ENCODE measurements at regions not wholly inside any gene's neighbourhood (a gene's known extent, or its start where the extent isn't known, plus 50 kb on each side); places are given as distances from the start of the nearest gene placed in this dataset.

DNA sequence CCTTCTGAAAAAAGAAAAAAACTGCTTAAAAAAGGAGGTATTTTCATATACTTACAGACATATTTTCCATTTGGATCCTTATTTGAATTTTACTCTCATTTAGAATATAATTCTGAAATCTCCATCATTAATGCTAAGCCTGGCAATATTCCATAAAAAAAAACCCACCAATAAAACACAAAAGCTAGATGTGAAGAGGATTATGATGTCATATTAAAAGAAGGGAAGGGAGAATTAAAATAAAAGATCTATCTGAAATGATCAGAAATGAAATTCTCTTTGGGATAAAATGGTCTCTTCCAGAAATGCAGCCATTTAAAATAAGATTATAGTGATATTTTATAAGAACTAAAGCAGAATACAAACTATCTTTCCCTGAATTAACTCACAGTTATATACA is 206.7 kb upstream of the CAMK1G start:
- DNase-seq (ENCODE audit: low read depth in 2 of 3, low spot score in 2 of 3), result no peak

DNA sequence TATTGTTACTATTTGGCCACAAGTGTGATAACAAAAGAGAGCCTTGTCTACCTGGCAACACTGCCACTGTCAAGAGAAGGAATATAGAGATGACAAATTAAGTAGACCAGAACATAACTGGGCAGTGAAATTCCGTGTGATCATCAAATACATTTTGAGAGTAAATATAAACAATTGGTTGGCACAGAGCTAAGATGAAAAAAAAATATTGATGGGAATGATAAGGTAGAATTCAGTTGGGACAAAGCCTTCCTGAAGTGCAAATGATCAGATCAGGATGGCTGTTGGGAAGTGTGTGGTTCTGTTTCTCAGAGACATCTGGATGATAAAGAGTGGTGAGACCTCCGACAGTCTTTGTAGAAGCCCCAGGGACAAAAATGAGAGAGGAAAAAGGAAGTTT is 205.5 kb upstream of the CAMK1G start:
- DNase-seq (ENCODE audit: low read depth in 2 of 3, low spot score in 2 of 3), result no peak

DNA sequence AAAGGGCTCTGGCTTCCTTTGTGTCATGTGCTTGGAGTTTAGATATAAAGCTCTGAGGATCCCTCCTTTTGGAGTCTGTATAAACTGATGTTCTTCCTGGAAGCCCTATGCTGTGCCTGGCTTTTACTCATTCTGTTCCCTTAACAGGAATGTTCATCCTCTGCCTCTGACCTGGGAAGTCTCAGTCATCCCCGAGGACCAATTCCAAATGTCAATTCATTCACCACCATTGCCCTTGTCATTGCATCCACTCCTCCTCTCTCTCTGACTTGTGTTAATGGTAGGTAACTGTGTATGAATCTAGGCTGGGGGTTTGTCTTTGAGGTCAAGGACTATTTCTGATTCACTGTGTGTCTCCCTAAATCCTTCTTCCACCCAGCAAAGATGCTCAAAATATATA is 204.2 kb upstream of the CAMK1G start:
- DNase-seq (ENCODE audit: low read depth in 2 of 3, low spot score in 2 of 3), result no peak

DNA sequence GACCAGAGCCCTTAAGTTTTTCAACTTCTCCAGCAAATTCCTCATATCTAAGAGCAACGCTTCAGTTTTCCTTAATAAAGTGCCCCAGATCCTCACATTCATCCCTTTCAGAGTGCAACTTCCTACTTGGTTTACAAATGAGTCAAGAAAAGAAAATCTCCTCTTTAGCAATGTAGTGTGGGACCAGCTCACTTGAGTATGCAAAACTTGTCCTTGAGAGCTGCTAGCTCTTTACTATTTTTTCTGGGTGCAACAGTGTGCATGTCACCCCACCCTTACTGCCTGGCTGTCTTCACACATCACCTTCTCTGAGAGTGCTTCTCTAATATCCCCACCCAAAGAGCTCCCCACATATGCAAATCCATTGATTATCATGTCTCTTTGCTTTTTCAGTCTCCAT is 203.1 kb upstream of the CAMK1G start:
- no peak for DNase-seq (ENCODE audit: low read depth in 2 of 3, low spot score in 2 of 3)

DNA sequence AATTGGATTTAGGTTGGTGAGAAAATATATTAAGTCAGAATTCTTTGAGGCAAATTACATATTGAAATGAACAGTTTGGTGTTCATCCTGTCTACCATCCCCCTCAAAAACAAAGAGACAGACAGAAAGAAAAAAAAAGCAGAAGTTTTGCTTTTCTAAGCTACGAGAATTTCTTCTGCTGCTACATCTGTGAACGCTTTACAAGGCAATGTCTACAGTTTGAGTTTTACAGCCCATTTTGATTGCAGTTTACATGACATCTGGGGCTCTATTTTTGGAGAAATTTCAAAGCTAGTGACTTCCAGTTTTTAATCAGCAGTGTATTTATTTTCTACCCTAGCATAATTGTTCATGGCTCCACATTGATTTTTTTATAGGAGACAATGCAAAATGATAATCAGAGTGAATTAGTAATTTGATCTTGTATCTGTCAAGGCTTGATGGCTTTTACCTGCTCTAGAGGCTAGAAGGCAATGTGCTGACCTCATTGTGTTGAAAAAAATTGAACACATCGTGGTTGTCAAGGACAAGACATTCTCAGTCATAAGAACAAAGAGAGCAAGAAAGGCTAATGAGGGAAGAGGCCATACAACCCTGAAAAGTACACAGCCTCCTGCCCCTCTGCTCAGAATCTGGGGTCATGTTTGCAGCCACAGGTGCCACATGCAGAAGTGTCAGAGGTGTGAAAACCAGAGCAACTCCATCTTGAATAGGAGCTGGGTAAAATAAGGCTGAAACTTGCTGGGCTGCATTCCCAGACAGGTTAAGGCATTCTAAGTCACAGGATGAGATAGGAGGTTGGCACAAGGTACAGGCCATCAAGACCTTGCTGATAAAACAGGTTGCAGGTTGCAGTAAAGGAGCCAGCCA is 201.0 kb upstream of the CAMK1G start:
- DNase-seq (ENCODE audit: low read depth in 2 of 3, low spot score in 2 of 3), result peak in 1 of 3 donors; percentile 50

DNA sequence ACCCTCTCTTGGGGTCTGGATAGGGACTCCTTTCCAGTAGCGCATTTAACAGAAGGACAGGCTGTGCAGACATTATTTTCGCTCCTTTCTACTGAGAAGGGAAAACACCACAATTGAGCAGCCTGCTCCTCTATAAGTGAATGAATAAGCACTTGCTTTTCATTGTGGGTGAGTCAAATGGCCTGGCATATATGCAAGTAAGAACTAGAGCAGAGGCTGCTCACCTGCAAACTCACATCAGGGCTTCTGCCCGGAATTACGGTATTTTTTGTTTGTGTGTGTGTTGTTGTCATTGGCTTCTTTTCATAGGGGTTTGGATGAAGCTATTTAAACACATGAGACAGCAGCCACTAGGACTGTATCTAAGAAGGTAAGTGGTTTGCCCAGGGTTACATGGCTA is 200.1 kb upstream of the CAMK1G start:
- DNase-seq (ENCODE audit: low read depth in 2 of 3, low spot score in 2 of 3), result no peak

DNA sequence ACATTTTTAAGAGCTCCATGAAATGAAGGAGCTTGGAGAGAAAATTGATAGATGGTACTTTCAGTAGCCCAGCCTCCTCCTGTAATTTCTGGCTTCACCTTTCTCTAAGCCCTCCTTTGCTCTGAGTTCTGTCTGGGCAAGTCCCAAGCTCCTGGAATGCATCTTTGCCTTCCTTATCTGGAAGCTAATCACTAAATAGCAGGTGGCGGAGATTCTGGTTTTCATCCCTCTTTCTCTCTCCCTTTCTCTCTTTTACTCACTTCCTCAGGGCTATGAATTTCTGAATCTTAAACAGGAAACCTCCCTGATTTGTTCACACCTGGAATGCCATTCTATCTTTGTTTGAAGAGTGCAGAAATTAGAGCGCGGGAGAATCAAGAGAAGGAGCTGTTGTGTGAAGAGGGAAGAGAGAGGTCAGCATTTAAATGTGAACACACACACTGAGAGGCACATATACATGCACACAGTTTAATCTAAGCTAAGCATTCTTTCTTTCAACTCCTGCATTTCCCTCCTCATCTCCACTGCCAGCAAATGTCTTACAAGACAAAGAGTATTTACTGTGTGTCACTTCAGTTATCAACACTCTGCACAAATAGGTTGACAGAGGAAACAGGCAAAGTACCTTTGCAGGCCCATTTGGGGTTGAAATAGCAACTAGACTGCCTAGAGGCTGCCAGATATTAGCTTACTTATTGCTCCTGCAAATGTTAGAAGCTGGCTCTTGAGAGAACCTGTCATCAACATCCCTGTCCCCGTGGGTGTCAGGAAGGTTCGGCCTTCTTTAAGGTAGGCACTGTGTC is 199.4 kb upstream of the CAMK1G start:
- DNase-seq (ENCODE audit: low read depth in 2 of 3, low spot score in 2 of 3), result no peak

DNA sequence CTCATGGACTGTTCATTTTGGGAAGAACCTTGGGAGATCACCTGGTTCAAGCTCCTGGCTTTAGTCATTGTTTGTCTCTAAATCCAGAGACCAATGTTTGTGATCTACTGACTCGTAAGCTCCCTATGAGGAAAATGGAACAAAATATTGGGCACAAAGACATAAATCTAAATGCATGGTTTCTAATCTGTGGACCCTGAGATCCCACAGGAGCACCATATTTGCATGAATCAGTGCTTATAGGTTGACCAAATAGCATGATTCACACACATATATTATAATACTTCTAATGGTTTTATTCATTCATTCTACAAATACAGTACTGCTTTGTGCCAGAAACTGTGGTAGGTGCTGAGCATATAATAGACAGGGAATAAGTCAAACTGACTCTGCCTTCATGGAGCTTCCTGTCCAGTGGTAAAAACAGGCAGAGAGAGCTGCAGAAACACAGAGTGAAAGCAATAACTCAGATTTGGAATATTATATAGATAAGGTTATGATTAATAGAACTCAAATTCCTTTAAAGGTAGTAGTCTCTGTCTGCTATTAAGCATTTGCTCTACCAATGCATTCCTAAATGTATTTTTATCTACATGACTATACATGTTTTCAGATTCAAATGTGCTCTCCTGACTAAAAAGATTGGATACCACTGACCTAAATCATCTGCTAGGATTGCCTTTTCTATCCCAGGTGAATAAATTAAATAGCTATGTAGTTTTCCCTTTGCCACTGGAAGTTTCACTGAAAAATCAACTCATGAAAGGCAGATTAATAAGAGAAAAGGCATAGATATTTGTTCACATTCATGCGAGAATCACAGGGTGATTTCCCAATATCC is 198.6 kb upstream of the CAMK1G start:
- no peak for DNase-seq (ENCODE audit: low read depth in 2 of 3, low spot score in 2 of 3)

DNA sequence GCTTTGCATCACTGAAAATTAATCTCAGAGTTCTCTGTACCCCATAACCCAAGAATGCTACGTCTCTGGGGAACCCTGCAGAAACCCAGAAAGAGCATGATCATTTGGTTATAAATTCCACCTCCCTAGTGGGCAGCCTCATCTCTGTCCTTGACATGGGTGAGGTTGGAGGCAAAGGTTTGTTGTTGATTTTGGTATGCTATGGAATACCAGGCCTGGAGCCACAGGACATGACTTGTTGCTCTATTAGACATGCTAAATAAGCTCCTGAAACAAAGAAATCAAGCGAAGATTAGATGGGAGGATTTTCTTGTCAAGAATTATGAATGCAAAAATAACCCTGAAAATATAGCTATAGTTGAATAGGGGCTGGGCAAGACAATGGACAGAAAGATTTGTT is 197.4 kb upstream of the CAMK1G start:
- DNase-seq (ENCODE audit: low read depth in 2 of 3, low spot score in 2 of 3), result no peak

DNA sequence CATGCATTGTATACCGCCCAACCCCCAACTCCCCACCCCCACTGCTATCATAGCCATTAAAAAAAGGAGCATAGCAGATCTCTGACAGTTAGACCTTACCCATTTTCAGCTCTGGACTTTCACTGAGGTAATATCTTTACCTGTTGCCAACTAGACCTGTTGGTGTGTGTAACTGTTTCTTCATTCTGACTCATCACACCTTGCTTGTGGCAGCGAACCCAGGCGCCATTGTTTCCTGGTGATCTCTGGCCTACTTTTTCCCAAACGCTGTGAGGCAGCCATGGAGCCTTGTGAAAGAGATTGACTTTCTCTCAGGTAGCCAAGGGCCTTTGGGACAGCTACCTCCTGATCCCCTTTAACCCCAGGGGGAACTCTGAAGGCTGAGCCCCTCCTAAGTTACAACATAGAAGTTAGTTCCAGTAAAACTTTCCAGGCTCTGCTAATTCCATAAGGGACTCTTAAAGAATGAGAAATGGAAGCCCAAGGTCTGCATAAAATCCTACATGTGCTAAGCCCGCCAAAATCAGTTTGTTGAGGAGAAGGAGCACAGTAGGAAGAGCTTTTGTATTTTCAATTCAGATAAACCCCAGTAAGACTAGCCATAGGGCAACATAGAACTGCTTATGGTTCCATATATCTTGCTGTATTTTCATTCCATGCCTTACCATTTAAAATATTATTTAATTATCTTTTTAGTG is 196.1 kb upstream of the CAMK1G start:
- DNase-seq (ENCODE audit: low read depth in 2 of 3, low spot score in 2 of 3), result no peak

DNA sequence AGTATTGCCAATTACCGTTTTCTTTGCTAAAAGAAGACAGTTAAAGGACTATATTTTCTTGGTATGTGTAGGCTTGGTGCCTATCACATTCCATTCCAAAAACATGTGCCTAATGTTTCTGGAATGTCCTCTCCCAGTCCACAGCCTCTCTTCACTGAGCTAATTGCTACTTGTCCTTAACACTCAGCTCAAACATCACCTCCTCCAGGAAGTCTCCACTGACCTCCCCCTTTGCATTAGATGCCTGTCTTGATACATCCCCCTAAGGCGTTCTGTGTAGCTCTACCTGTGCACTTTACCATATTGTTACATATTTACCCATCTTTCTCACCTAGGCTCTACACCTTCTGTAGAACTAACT is 195.6 kb upstream of the CAMK1G start:
- no peak for DNase-seq (ENCODE audit: low read depth in 2 of 3, low spot score in 2 of 3)

DNA sequence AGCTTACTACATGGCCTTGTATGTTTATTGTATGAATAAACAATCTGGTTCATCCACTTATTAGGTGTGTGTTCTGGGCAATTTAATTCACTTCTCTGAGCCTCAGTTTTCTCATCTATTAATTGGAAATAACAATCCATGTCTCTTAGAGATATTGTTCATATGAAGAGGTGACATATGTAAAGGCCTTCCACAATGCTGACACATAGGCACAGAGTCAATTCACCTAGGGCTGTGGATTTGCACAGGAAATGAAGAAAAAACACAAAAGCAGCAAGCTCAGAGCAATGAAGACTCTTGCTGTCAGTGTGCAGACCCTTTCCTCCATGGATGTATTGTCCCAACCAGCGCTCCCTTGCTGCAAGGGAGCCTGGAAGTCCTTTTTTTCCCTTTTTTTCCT is 195.2 kb upstream of the CAMK1G start:
- DNase-seq (ENCODE audit: low read depth in 2 of 3, low spot score in 2 of 3), result no peak

DNA sequence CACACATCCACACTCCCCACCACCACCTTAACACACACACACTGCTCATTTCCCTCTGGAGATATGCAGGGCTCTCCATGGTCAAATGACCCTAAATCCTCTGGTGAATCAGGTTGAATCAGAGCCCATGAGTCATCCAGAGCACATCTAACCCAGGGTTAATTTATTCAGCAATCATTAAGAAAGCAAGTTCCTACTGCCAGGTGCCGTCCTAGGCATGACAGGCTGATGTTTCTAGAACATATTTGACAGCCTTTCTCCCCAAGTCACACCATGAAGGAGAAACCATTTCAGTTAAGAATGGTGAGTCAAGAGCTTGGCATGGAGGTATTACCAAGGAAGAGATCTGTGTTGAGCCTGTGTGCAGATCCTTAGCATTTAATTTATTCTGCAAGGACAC is 194.3 kb upstream of the CAMK1G start:
- DNase-seq (ENCODE audit: low read depth in 2 of 3, low spot score in 2 of 3), result no peak

DNA sequence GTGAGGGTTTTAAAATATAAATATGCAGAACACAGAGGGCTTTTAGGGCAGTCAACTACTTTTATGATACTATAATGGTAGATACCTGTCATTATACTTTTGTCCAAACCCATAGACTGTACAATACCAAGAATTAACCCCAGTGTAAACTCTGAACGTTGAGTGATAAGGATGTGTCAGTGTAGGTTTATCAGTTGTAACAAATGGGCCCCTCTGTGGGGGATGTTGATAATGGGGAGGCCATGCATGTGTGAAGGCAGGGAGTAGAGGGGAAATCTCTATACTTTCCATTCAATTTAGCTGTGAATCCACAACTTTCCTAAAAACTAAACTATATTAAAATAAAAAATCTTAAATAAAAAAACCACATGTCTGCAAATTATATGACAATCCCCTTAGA is 193.5 kb upstream of the CAMK1G start:
- DNase-seq (ENCODE audit: low read depth in 2 of 3, low spot score in 2 of 3), result no peak

DNA sequence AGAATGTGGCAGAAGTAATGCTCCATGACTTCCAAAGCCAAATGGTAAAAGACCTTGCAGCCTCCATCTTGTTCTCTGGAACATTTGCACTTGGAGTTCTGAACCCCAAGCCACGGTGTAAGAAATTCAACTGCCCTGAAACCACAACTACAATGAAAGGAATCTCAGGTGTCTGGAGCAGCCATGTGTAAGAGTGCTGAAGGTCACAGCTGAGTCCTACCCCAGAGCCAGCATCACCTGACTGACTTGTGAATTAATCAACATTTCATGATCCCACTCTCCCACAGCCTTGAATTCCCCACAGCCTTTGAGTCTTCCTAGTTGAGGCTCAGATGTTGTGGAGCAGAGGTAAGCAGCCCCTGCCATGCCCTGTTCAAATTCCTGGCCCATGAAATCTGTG is 192.8 kb upstream of the CAMK1G start:
- no peak for DNase-seq (ENCODE audit: low read depth in 2 of 3, low spot score in 2 of 3)

DNA sequence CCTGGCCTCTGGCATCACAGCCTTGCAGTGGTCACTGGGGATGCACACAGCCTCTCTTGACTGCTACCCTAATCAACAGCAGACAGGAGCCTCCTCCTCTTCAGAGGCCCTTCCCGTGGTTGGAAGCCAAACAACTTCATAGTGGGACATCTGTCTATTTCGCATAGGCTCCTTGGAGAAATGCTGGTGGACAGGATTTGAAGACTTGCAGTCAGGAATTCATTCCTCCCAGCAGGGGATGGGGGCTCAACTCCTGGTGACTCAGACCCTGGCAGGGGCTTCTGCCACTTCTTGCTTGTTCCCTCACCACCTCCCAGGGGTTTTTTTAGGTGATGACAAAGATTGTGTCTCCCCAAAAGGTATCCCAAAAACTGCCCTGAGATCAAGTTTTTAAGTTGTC is 191.7 kb upstream of the CAMK1G start:
- DNase-seq (ENCODE audit: low read depth in 2 of 3, low spot score in 2 of 3), result no peak

DNA sequence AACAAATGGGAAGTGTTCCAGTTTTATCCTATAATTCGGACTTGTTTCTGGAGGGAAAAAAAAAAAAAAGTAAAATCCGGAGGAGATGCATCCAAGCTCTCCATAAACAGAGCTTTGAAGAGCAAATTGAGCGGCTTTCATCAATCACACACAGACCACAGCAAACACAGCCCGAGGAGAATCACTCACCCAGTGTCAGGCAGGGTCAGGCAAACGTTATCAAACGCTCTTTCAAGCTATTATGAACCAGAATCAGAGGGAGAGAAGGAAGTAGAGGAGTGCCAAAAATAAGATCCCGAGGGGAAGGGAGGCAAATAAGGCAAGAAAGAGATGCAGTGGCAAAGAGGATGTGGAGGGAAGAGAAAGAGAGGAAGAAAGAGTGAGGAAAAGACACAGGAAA is 188.3 kb upstream of the CAMK1G start:
- DNase-seq (ENCODE audit: low read depth in 2 of 3, low spot score in 2 of 3), result no peak

DNA sequence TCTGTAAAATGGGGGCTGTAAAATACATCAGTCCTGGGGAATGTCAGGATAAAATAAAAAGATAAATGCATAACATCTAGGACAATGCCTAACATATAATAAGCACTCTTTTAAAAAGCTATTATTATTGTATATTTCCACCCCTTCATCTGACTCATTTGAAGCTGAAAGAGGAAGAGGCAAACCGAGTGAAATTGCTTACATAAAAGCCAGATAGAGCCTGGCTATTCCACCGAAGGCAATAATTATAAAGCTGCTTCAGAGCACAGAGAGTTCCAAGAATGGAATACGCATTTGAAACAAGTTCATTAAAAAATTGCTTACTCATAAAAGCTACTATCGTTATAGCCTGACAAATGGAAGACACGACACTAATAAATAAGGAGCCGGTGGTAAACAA is 186.1 kb upstream of the CAMK1G start:
- DNase-seq (ENCODE audit: low read depth in 2 of 3, low spot score in 2 of 3), result peak in 1 of 3 donors; percentile 44

DNA sequence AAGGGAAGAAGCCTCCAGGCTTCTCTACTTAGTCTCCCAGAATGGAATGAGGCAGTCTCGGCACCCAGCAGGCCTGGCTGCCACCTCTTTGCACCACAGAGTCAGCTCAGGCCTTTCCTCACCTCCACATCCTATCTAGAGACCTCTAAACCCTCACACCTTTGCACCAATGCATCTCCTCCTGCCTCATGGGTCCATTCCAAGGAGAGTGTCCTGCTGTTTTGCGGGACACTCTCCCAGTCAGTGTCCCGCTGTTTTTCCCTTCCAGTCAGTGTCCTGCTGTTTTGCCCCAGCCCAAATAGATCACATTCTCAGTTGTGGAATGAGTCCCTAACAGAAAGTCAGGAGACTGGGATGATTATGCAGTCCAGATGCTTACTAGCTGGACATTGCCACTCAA is 185.6 kb upstream of the CAMK1G start:
- no peak for DNase-seq (ENCODE audit: low read depth in 2 of 3, low spot score in 2 of 3)

DNA sequence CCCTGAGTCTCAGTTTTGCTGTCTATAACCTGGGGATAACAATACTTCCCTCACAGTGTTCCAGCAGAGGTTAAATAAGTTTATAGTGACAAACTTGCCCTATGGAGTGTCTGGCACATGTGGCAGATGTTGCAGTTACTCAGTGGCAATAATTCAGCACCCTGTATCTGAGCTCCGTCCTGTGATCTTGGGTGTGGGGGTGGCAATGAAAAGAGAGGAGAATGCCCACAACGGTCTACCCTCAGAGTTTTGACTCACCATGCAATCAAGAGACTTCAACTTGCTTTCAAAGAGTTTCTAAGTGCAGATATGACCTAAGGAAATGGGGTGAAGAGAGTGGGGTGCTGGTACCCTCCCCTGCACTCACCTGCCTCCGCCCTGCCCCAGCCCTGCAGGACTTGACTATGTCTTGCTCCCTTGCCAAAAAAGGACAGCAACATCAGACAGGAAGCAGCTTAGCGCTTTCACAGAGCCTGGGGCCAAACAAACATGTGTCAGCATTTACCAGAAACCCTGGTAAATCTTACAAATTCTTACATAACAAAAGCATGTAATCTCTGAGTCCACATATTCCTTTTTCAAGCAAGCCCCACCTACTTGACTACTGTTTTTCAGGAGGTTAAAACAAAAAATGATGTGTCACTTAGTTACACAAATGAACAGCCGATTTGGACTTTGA is 185.1 kb upstream of the CAMK1G start:
- peak in 2 of 3 donors; percentile 87 to 96 for DNase-seq (ENCODE audit: low read depth in 2 of 3, low spot score in 2 of 3)
